CD14-positive monocyte (primary cell): ENCODE measurements at regions not wholly inside any gene's neighbourhood (a gene's known extent, or its start where the extent isn't known, plus 50 kb on each side); places are given as distances from the start of the nearest gene placed in this dataset.

ENCODE experiments used
- DNase-seq, 3 donors: peaks; one replicate each; pipeline ENCODE4 v3.0.0-alpha.2; 2011 to 2022
- H2AFZ ChIP-seq: 2 replicates; pipeline ENCODE4 v1.6.0; 2012; ENCODE audit warnings: mild to moderate bottlenecking, low read depth, low read length, inconsistent platforms; ENCODE audit not compliant: insufficient read depth, poor library complexity, severe bottlenecking
- H3K27ac ChIP-seq, 2 donors: 1 replicate in 1 of 2; 2 replicates in 1 of 2; pipeline ENCODE4 v1.5.1; 2012 to 2013; ENCODE audit warnings: low read length in 2 of 2, control low read depth in 1 of 2, inconsistent platforms in 1 of 2, low read depth in 1 of 2, mild to moderate bottlenecking in 1 of 2
- H3K27me3 ChIP-seq, 2 donors: one replicate each; pipeline versions ENCODE4 v1.6.0 to v1.6.1; 2011 to 2013; ENCODE audit warnings: low read length in 2 of 2; ENCODE audit not compliant: control insufficient read depth in 2 of 2, insufficient read depth in 2 of 2
- H3K36me3 ChIP-seq, 2 donors: replicated peaks in 1 of 2; 1 replicate in 1 of 2; 2 replicates in 1 of 2; pipeline versions ENCODE4 v1.5.1 to v1.6.1; 2012 to 2013; ENCODE audit warnings: low read length in 2 of 2, control low read depth in 1 of 2, inconsistent platforms in 1 of 2, mild to moderate bottlenecking in 1 of 2; ENCODE audit not compliant: insufficient read depth in 2 of 2, control insufficient read depth in 1 of 2
- H3K4me1 ChIP-seq, 2 donors: 1 replicate in 1 of 2; 2 replicates in 1 of 2; pipeline versions ENCODE4 v1.5.1 to v1.6.1; 2012 to 2013; ENCODE audit warnings: low read length in 2 of 2, control low read depth in 1 of 2, inconsistent platforms in 1 of 2, mild to moderate bottlenecking in 1 of 2, moderate library complexity in 1 of 2; ENCODE audit not compliant: insufficient read depth in 2 of 2, control insufficient read depth in 1 of 2
- H3K4me2 ChIP-seq: replicated peaks from 2 replicates; pipeline ENCODE3; 2012; ENCODE audit warnings: low read length, moderate library complexity, mild to moderate bottlenecking; ENCODE audit not compliant: poor library complexity, severe bottlenecking; ENCODE audit errors: extremely low read depth
- H3K4me3 ChIP-seq, 3 experiments: fragments of 200-600 bp in 1 of 3; sonication (generic) in 1 of 3; replicated peaks in 1 of 3; 1 replicate in 2 of 3; 2 replicates in 1 of 3; pipeline ENCODE4 v1.5.1; 2011 to 2013; ENCODE audit warnings: low read length in 3 of 3, mild to moderate bottlenecking in 3 of 3, control low read depth in 2 of 3, low read depth in 2 of 3, inconsistent platforms in 1 of 3, moderate library complexity in 1 of 3
- H3K79me2 ChIP-seq: 2 replicates; pipeline ENCODE4 v1.6.0; 2012; ENCODE audit warnings: mild to moderate bottlenecking, control low read depth, inconsistent platforms, low read length, moderate library complexity; ENCODE audit not compliant: insufficient read depth
- H3K9ac ChIP-seq: 2 replicates; pipeline ENCODE4 v1.6.0; 2017; ENCODE audit warnings: low read length, mild to moderate bottlenecking; ENCODE audit not compliant: insufficient read depth, poor library complexity, severe bottlenecking
- H3K9me3 ChIP-seq, 2 donors: replicated peaks in 1 of 2; 1 replicate in 1 of 2; 2 replicates in 1 of 2; pipeline versions ENCODE4 v1.5.1 to v1.6.1; 2012 to 2013; ENCODE audit warnings: low read length in 2 of 2, control low read depth in 1 of 2; ENCODE audit not compliant: control insufficient read depth in 1 of 2, insufficient read depth in 1 of 2
- H4K20me1 ChIP-seq: 2 replicates; pipeline ENCODE4 v1.6.0; 2012; ENCODE audit warnings: mild to moderate bottlenecking, low read length, control low read depth, moderate library complexity; ENCODE audit not compliant: insufficient read depth
- H3K27ac Mint-ChIP-seq, 7 donors: one replicate each; pipeline ENCODE4 v1.8.0; 2020; ENCODE audit warnings: mild to moderate bottlenecking in 7 of 7, mixed read lengths in 7 of 7, moderate library complexity in 6 of 7, inconsistent platforms in 2 of 7
- H3K27me3 Mint-ChIP-seq, 3 donors: one replicate each; pipeline ENCODE4 v1.8.0; 2021 to 2022; ENCODE audit warnings: low read depth in 3 of 3, mild to moderate bottlenecking in 3 of 3, mixed read lengths in 3 of 3, moderate library complexity in 3 of 3, inconsistent platforms in 1 of 3
- H3K36me3 Mint-ChIP-seq, 2 donors: one replicate each; pipeline ENCODE4 v1.8.0; 2020; ENCODE audit warnings: mixed read lengths in 2 of 2, inconsistent platforms in 1 of 2, mild to moderate bottlenecking in 1 of 2
- H3K4me1 Mint-ChIP-seq: one replicate; pipeline ENCODE4 v1.8.0; 2020; ENCODE audit warnings: mild to moderate bottlenecking, mixed read lengths
- H3K4me3 Mint-ChIP-seq, 2 donors: one replicate each; pipeline ENCODE4 v1.8.0; 2020; ENCODE audit warnings: mild to moderate bottlenecking in 2 of 2, mixed read lengths in 2 of 2, moderate library complexity in 1 of 2
- H3K9me3 Mint-ChIP-seq, 7 donors: one replicate each; pipeline ENCODE4 v1.8.0; 2020 to 2022; ENCODE audit warnings: mixed read lengths in 7 of 7, mild to moderate bottlenecking in 6 of 7, moderate library complexity in 6 of 7, inconsistent platforms in 2 of 7
- WGBS: methylation state at CpG from one replicate; pipeline ENCODE4 v1.1.5; 2013; ENCODE audit warnings: missing lambda C conversion rate; ENCODE audit not compliant: insufficient coverage; 5-methylcytosine and 5-hydroxymethylcytosine counted together
- intact Hi-C, 2 donors: fragments of 100-400 bp; cut with micrococcal nuclease; formaldehyde crosslinking; loops; one replicate each; pipeline versions ENCODE4 v1.15.0 to v1.15.1; 2023
- TF ChIP-seq, protein P1 (sequence below): fragments of 200-600 bp; IDR thresholded peaks from one replicate; pipeline ENCODE4 v1.8.0; 2022; ENCODE audit warnings: antibody characterized with exemption, mild to moderate bottlenecking

GRCh38 chr9:109602987-109603386, 104.9 kb upstream of the PTPN3 start:
- Histone ChIP-seq H3K27ac (no peak overlapping the region), H2AFZ (no peak overlapping the region), H3K79me2 (no peaks in the 10 kb centered on the region), H3K4me3 (no peak overlapping the region), H3K9me3 (no peaks in the 10 kb centered on the region), H3K9ac (no peak overlapping the region), H3K4me1 (no peaks in the 10 kb centered on the region), H3K36me3 (no peaks in the 10 kb centered on the region), H3K4me2 (no peak overlapping the region), H4K20me1 (no peaks in the 10 kb centered on the region), H3K27me3 (no peaks in the 10 kb centered on the region)
- DNase-seq, result no peak
- WGBS, result 100% methylated on average over 1 of the region's 4 CpGs
- TF ChIP-seq, protein P1, sequence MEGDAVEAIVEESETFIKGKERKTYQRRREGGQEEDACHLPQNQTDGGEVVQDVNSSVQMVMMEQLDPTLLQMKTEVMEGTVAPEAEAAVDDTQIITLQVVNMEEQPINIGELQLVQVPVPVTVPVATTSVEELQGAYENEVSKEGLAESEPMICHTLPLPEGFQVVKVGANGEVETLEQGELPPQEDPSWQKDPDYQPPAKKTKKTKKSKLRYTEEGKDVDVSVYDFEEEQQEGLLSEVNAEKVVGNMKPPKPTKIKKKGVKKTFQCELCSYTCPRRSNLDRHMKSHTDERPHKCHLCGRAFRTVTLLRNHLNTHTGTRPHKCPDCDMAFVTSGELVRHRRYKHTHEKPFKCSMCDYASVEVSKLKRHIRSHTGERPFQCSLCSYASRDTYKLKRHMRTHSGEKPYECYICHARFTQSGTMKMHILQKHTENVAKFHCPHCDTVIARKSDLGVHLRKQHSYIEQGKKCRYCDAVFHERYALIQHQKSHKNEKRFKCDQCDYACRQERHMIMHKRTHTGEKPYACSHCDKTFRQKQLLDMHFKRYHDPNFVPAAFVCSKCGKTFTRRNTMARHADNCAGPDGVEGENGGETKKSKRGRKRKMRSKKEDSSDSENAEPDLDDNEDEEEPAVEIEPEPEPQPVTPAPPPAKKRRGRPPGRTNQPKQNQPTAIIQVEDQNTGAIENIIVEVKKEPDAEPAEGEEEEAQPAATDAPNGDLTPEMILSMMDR, result no peak
- Mint-ChIP-seq H3K4me1 (peaks cover 3% of the 10 kb centered on the region), H3K27me3 (peaks cover 2 to 7% (median 5%) of the 10 kb centered on the region in 3 donors), H3K9me3 (peaks cover 0 to 9% (median 2%) of the 10 kb centered on the region in 7 donors), H3K27ac (no peak overlapping the region), H3K4me3 (no peak overlapping the region), H3K36me3 (no peaks in the 10 kb centered on the region)
- intact Hi-C loops, result no loop called here

DNA sequence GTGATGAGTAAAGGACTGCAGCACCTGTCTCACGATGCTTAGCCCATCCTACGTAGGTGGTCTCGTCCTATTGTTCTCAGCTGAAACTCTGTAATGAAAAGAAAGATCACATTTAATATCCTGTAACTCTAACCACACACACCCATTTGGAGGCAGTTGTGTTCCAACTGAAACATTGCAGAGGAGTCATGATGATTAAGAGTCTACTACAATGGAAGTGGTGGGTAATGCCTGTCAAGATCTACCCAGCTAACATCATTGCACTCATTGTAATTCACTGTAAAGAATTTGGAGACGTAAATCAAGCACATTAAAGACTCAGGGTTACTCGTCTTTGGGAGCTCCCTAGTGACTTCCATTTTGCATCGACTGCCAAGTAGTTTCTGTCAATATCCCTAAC, 106.0 kb upstream of the PTPN3 start:
- H3K36me3 ChIP-seq, result no peaks in the 10 kb centered on the region
- no peaks in the 10 kb centered on the region for H3K27me3 ChIP-seq
- intact Hi-C loops, result no loop called here
- H3K27ac ChIP-seq, result no peak overlapping the region
- WGBS, result 95% methylated on average over 3 of the region's 6 CpGs
- H3K4me1 Mint-ChIP-seq, result peaks cover 3% of the 10 kb centered on the region
- DNase-seq, result no peak
- H4K20me1 ChIP-seq, result no peaks in the 10 kb centered on the region
- no peaks in the 10 kb centered on the region for H3K4me1 ChIP-seq
- no peak overlapping the region for H3K4me3 Mint-ChIP-seq
- H3K79me2 ChIP-seq, result no peaks in the 10 kb centered on the region
- TF ChIP-seq, protein P1, result no peak
- peaks cover 0 to 5% (median 2%) of the 10 kb centered on the region in 7 donors for H3K9me3 Mint-ChIP-seq
- no peaks in the 10 kb centered on the region for H3K9me3 ChIP-seq
- peaks cover 2 to 7% (median 5%) of the 10 kb centered on the region in 3 donors for H3K27me3 Mint-ChIP-seq
- no peak overlapping the region for H2AFZ ChIP-seq
- no peak overlapping the region for H3K9ac ChIP-seq
- H3K36me3 Mint-ChIP-seq, result no peaks in the 10 kb centered on the region
- H3K4me3 ChIP-seq, result no peak overlapping the region
- no peak overlapping the region for H3K27ac Mint-ChIP-seq
- H3K4me2 ChIP-seq, result no peak overlapping the region
